SK-N-SH (cell line): ENCODE measurements at regions not wholly inside any gene's neighbourhood (a gene's known extent, or its start where the extent isn't known, plus 50 kb on each side); places are given as distances from the start of the nearest gene placed in this dataset.
"Not testable (repeated sequence)": the region's sequence is repeated elsewhere in the genome, so short reads cannot be mapped to it uniquely, and the experiment has no call there.

ENCODE experiments used
- CTCF ChIA-PET: fragments of 300-600, 350-600 bp; formaldehyde crosslinking; extraction: SDS; loops from one replicate; lab custom pipeline; 2021; lab: Yijun Ruan, JAX
- POLR2A ChIA-PET: fragments of 350-600 bp; sonication (Branson Sonifier 250); formaldehyde crosslinking; extraction: SDS; loops from one replicate; lab custom pipeline; 2020; ENCODE audit warnings: antibody characterized with exemption, inconsistent platforms; lab: Yijun Ruan, JAX
- DNase-seq: peaks from one replicate; pipeline ENCODE4 v3.0.0; 2012
- H2AFZ ChIP-seq: fragments of 200-600 bp; sonication (generic); 2 replicates; pipeline ENCODE4 v1.8.1; 2016; ENCODE audit warnings: antibody characterized with exemption, mild to moderate bottlenecking, low read depth
- H3F3A ChIP-seq: fragments of 200-600 bp; sonication (generic); replicated peaks from 2 replicates; pipeline ENCODE3; 2016; ENCODE audit warnings: antibody characterized with exemption, mild to moderate bottlenecking; ENCODE audit not compliant: insufficient read depth
- H3K27ac ChIP-seq, 2 experiments: fragments of 200-500 bp in 1 of 2; fragments of 200-600 bp in 1 of 2; sonication (Bioruptor generic) in 1 of 2; sonication (generic), shearing (Covaris generic) in 1 of 2; 2 replicates each; pipeline versions ENCODE4 v1.5.1 to v1.6.1; 2014 to 2016; ENCODE audit warnings: low read depth in 2 of 2, inconsistent platforms in 1 of 2, low read length in 1 of 2, mild to moderate bottlenecking in 1 of 2, mixed read lengths in 1 of 2
- H3K27me3 ChIP-seq: fragments of 200-600 bp; sonication (generic), shearing (Covaris generic); 2 replicates; pipeline ENCODE4 v1.6.1; 2016; ENCODE audit warnings: mixed run types; ENCODE audit not compliant: insufficient read depth
- H3K36me3 ChIP-seq, 2 experiments: fragments of 200-500 bp in 1 of 2; fragments of 200-600 bp in 1 of 2; sonication (Bioruptor generic) in 1 of 2; sonication (generic) in 1 of 2; replicated peaks in 1 of 2; 2 replicates each; pipeline versions ENCODE3 to v1.5.1; 2014 to 2016; ENCODE audit warnings: low read length in 1 of 2, mild to moderate bottlenecking in 1 of 2; ENCODE audit not compliant: insufficient read depth in 2 of 2, control insufficient read depth in 1 of 2
- H3K4me1 ChIP-seq, 2 experiments: fragments of 200-500 bp in 1 of 2; fragments of 200-600 bp in 1 of 2; sonication (Bioruptor generic) in 1 of 2; sonication (generic), shearing (Covaris generic) in 1 of 2; 2 replicates each; pipeline versions ENCODE4 v1.5.1 to v1.6.1; 2014 to 2016; ENCODE audit warnings: low read depth in 1 of 2, low read length in 1 of 2, mixed run types in 1 of 2; ENCODE audit not compliant: insufficient read depth in 2 of 2, control insufficient read depth in 1 of 2
- H3K4me2 ChIP-seq: fragments of 200-600 bp; sonication (generic), shearing (Covaris generic); 2 replicates; pipeline ENCODE4 v1.6.1; 2017; ENCODE audit warnings: mixed run types
- H3K4me3 ChIP-seq, 2 experiments: fragments of 200-500 bp in 1 of 2; fragments of 200-600 bp in 1 of 2; sonication (Bioruptor generic) in 1 of 2; sonication (generic), shearing (Covaris generic) in 1 of 2; 2 replicates each; pipeline versions ENCODE4 v1.5.1 to v1.8.1; 2014 to 2016; ENCODE audit warnings: low read depth in 2 of 2, inconsistent platforms in 1 of 2, low read length in 1 of 2, mild to moderate bottlenecking in 1 of 2, mixed read lengths in 1 of 2, moderate library complexity in 1 of 2
- H3K79me2 ChIP-seq: fragments of 200-600 bp; sonication (generic); 2 replicates; pipeline ENCODE4 v1.8.1; 2017; ENCODE audit warnings: mild to moderate bottlenecking; ENCODE audit not compliant: insufficient read depth
- H3K9ac ChIP-seq: fragments of 200-600 bp; sonication (generic); 2 replicates; pipeline ENCODE4 v1.6.1; 2017; ENCODE audit warnings: mixed run types
- H3K9me2 ChIP-seq: fragments of 200-600 bp; sonication (generic); 2 replicates; pipeline ENCODE4 v1.6.1; 2017; ENCODE audit warnings: mixed run types
- H3K9me3 ChIP-seq: fragments of 200-600 bp; sonication (generic); 2 replicates; pipeline ENCODE4 v1.6.1; 2017; ENCODE audit warnings: mixed run types, mild to moderate bottlenecking, moderate library complexity
- H4K20me1 ChIP-seq: fragments of 200-600 bp; sonication (generic); 2 replicates; pipeline ENCODE4 v1.6.1; 2017; ENCODE audit warnings: mild to moderate bottlenecking, mixed run types; ENCODE audit not compliant: insufficient read depth
- CTCF ChIP-seq: fragments of 200-600 bp; sonication (generic); IDR thresholded peaks from 2 replicates; pipeline ENCODE4 v1.6.1; 2017; ENCODE audit warnings: antibody characterized with exemption, mild to moderate bottlenecking, moderate library complexity
- EP300 ChIP-seq, 2 experiments: IDR thresholded peaks; 2 replicates each; pipeline versions ENCODE4 v1.4.0 to v1.6.1; 2012; ENCODE audit warnings: borderline replicate concordance in 1 of 2, low read depth in 1 of 2, low read length in 1 of 2
- FOSL2 ChIP-seq: IDR thresholded peaks from 2 replicates; pipeline ENCODE4 v1.4.0; 2012; ENCODE audit warnings: low read depth, mild to moderate bottlenecking, moderate library complexity, borderline replicate concordance
- FOXJ3 ChIP-seq: sonication (generic); formaldehyde crosslinking; IDR thresholded peaks from 2 replicates; pipeline ENCODE4 v1.5.1; 2020; ENCODE audit warnings: mild to moderate bottlenecking, missing genetic modification reagents
- FOXM1 ChIP-seq: IDR thresholded peaks from 2 replicates; pipeline ENCODE4 v1.4.0; 2012; ENCODE audit warnings: low read depth, mild to moderate bottlenecking
- GABPA ChIP-seq: IDR thresholded peaks from 2 replicates; pipeline ENCODE4 v1.4.0; 2012; ENCODE audit warnings: low read depth, mild to moderate bottlenecking
- MXI1 ChIP-seq: IDR thresholded peaks from 2 replicates; pipeline ENCODE4 v1.6.1; 2012; ENCODE audit warnings: mild to moderate bottlenecking, low read depth, low read length, improper control_type of control experiment
- NRF1 ChIP-seq: IDR thresholded peaks from 2 replicates; pipeline ENCODE4 v1.6.1; 2012; ENCODE audit warnings: low read depth, mild to moderate bottlenecking, low read length
- POLR2AphosphoS5 ChIP-seq: IDR thresholded peaks from 2 replicates; pipeline ENCODE4 v1.6.1; 2012; ENCODE audit warnings: low read depth, low read length
- RAD21 ChIP-seq: IDR thresholded peaks from 2 replicates; pipeline ENCODE4 v1.6.1; 2012; ENCODE audit warnings: mild to moderate bottlenecking, low read length
- RXRA ChIP-seq: IDR thresholded peaks from 2 replicates; pipeline ENCODE4 v1.4.0; 2012; ENCODE audit warnings: low read depth, mild to moderate bottlenecking, borderline replicate concordance
- SIN3A ChIP-seq: IDR thresholded peaks from 2 replicates; pipeline ENCODE4 v1.6.1; 2012; ENCODE audit warnings: low read depth, mild to moderate bottlenecking, low read length, moderate library complexity, borderline replicate concordance
- SMC3 ChIP-seq: IDR thresholded peaks from 2 replicates; pipeline ENCODE4 v1.6.1; 2012; ENCODE audit warnings: low read depth, low read length, improper control_type of control experiment
- TCF12 ChIP-seq: IDR thresholded peaks from 2 replicates; pipeline ENCODE4 v1.4.0; 2012
- USF2 ChIP-seq: fragments of 150-350 bp; IDR thresholded peaks from 2 replicates; pipeline ENCODE4 v1.6.1; 2017; ENCODE audit warnings: antibody characterized with exemption, low read length, low read depth, borderline replicate concordance
- WGBS: methylation state at CpG from one replicate; pipeline ENCODE4 v1.1.6; 2017; ENCODE audit warnings: low lambda C conversion rate; 5-methylcytosine and 5-hydroxymethylcytosine counted together
- TF ChIP-seq, protein P1 (sequence below): IDR thresholded peaks from 2 replicates; pipeline ENCODE4 v1.4.0; 2012; ENCODE audit warnings: low read depth, borderline replicate concordance
- TF ChIP-seq, protein P2 (sequence below): IDR thresholded peaks from 2 replicates; pipeline ENCODE4 v1.4.0; 2012; ENCODE audit warnings: low read depth, borderline replicate concordance
- TF ChIP-seq, protein P3 (sequence below): IDR thresholded peaks from 2 replicates; pipeline ENCODE4; 2012

DNA sequence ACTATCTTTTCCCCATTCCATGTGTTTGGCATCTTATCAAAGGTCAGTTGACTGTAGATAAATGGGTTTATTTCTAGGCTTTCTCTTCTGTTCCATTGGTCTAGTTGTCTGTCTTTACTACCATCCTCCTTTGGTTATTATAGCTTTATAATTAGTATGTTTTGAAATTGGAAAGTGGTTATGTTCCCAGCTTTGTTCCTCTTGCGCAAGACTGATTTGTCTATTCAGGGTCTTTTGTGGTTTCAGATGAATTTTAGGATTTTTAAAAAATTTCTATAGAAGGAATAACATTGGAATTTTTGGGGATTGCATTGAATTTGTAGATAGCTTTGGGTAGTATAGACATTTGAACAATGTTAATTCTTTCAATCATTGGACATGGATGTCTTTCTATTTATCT is 77.0 kb upstream of the NBPF4 start:
- POLR2A ChIA-PET, result no interaction called here

DNA sequence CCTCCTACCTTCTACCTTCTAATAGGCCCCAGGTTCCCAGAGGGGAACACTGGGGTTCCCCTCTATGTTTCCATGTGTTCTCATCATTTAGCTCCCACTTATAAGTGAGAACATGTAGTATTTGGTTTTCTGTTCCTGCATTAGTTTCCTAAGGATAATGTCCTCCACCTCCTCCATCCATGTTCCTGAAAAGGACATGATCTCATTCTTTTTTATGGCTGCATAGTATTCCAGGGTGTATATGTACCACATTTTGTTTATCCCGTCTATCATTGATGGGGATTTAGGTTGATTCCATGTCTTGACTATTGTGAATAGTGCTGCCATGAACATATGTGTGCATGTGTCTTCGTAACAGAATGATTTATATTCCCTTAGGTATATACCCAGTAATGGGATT is 81.5 kb upstream of the NBPF4 start:
- CTCF ChIA-PET, H3K4me3 ChIP-seq, H3K9me2 ChIP-seq, DNase-seq, H3F3A ChIP-seq, H3K9ac ChIP-seq, H3K27ac ChIP-seq, H4K20me1 ChIP-seq, H3K4me1 ChIP-seq, H3K4me2 ChIP-seq, H3K79me2 ChIP-seq, H3K9me3 ChIP-seq, POLR2A ChIA-PET, H2AFZ ChIP-seq, H3K36me3 ChIP-seq, H3K27me3 ChIP-seq: not testable (repeated sequence)
- WGBS, result 19% methylated on average over 2 of the region's 2 CpGs

More for the DNA sequence above, 77.0 kb upstream of the NBPF4 start:
- H3K4me3 ChIP-seq, result no peak overlapping the region
- TF ChIP-seq SIN3A (no peak), RXRA (no peak), FOXM1 (no peak), POLR2AphosphoS5 (no peak), CTCF (no peak), USF2 (no peak), FOXJ3 (CRISPR knock-in tag) (no peak), TCF12 (no peak), MXI1 (no peak), NRF1 (no peak), SMC3 (no peak), EP300 (IDR thresholded peaks at IDR 0.05; ENCODE audit: borderline replicate concordance in 1 of 2, low read depth in 1 of 2, low read length in 1 of 2) (no peak), GABPA (no peak), RAD21 (no peak), FOSL2 (no peak)
- TF ChIP-seq, protein P1, sequence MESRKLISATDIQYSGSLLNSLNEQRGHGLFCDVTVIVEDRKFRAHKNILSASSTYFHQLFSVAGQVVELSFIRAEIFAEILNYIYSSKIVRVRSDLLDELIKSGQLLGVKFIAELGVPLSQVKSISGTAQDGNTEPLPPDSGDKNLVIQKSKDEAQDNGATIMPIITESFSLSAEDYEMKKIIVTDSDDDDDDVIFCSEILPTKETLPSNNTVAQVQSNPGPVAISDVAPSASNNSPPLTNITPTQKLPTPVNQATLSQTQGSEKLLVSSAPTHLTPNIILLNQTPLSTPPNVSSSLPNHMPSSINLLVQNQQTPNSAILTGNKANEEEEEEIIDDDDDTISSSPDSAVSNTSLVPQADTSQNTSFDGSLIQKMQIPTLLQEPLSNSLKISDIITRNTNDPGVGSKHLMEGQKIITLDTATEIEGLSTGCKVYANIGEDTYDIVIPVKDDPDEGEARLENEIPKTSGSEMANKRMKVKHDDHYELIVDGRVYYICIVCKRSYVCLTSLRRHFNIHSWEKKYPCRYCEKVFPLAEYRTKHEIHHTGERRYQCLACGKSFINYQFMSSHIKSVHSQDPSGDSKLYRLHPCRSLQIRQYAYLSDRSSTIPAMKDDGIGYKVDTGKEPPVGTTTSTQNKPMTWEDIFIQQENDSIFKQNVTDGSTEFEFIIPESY, result no peak
- TF ChIP-seq, protein P2, sequence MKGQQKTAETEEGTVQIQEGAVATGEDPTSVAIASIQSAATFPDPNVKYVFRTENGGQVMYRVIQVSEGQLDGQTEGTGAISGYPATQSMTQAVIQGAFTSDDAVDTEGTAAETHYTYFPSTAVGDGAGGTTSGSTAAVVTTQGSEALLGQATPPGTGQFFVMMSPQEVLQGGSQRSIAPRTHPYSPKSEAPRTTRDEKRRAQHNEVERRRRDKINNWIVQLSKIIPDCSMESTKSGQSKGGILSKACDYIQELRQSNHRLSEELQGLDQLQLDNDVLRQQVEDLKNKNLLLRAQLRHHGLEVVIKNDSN, result no peak
- TF ChIP-seq, protein P3, sequence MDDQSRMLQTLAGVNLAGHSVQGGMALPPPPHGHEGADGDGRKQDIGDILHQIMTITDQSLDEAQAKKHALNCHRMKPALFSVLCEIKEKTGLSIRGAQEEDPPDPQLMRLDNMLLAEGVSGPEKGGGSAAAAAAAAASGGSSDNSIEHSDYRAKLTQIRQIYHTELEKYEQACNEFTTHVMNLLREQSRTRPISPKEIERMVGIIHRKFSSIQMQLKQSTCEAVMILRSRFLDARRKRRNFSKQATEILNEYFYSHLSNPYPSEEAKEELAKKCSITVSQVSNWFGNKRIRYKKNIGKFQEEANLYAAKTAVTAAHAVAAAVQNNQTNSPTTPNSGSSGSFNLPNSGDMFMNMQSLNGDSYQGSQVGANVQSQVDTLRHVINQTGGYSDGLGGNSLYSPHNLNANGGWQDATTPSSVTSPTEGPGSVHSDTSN, result no peak
- H3K36me3 ChIP-seq, result no peaks in the 10 kb centered on the region
- H4K20me1 ChIP-seq, result no peaks in the 10 kb centered on the region
- no peaks in the 10 kb centered on the region for H3F3A ChIP-seq
- H3K4me2 ChIP-seq, result no peak overlapping the region
- no peak for DNase-seq
- no peaks in the 10 kb centered on the region for H3K4me1 ChIP-seq
- H3K27ac ChIP-seq, result no peak overlapping the region
- H3K9me2 ChIP-seq, result no peaks in the 10 kb centered on the region
- CTCF ChIA-PET, result interaction anchor here (1.2 kb wide), 1 partner anchor 9 kb away, joined by 3 read pairs; no protein-coding TSS in a partner anchor
- no peaks in the 10 kb centered on the region for H3K79me2 ChIP-seq
- H2AFZ ChIP-seq, result no peak overlapping the region
- no peak overlapping the region for H3K9ac ChIP-seq
- no peaks in the 10 kb centered on the region for H3K9me3 ChIP-seq
- no peaks in the 10 kb centered on the region for H3K27me3 ChIP-seq
- 71% methylated on average over 1 of the region's 1 CpG for whole genome bisulfite sequencing
